Fibroblast of peridontal ligament (primary cell): ENCODE measurements at regions not wholly inside any gene's neighbourhood (a gene's known extent, or its start where the extent isn't known, plus 50 kb on each side); places are given as distances from the start of the nearest gene placed in this dataset.

Source experiments
- DNase-seq: peaks from one replicate; pipeline ENCODE4 v3.0.0-alpha.2; 2010; ENCODE audit errors: extremely low read depth

GRCh38 chr22:48701296-48702030 lies 1126.2 kb downstream of the BRD1 start:
- DNase-seq, result no peak

GRCh38 chr22:48700566-48701295 lies 1126.9 kb downstream of the BRD1 start:
- DNase-seq, result no peak

GRCh38 chr22:48700180-48700565 lies 1127.5 kb downstream of the BRD1 start:
- no peak for DNase-seq

GRCh38 chr22:48699511-48699910 lies 1128.2 kb downstream of the BRD1 start:
- no peak for DNase-seq

GRCh38 chr22:48698618-48699017 lies 1129.1 kb downstream of the BRD1 start:
- DNase-seq, result no peak

- DNase-seq, result no peak
Observed at GRCh38 chr22:48697694-48698276, 1129.9 kb downstream of the BRD1 start.

GRCh38 chr22:48697223-48697622 lies 1130.5 kb downstream of the BRD1 start:
- DNase-seq, result no peak

- DNase-seq, result no peak
Observed at GRCh38 chr22:48696371-48696770, 1131.3 kb downstream of the BRD1 start.

GRCh38 chr22:48695731-48696305 lies 1131.9 kb downstream of the BRD1 start:
- DNase-seq, result no peak

GRCh38 chr22:48695251-48695650 lies 1132.4 kb downstream of the BRD1 start:
- DNase-seq, result no peak

GRCh38 chr22:48694296-48694883 lies 1133.3 kb downstream of the BRD1 start:
- no peak for DNase-seq

- no peak for DNase-seq
Observed at GRCh38 chr22:48693377-48694135, 1134.1 kb downstream of the BRD1 start.

GRCh38 chr22:48692734-48693376 lies 1134.8 kb downstream of the BRD1 start:
- no peak for DNase-seq

- no peak for DNase-seq
Observed at GRCh38 chr22:48691431-48691851, 1136.2 kb downstream of the BRD1 start.

- no peak for DNase-seq
Observed at GRCh38 chr22:48690583-48691317, 1136.9 kb downstream of the BRD1 start.

- DNase-seq, result no peak
Observed at GRCh38 chr22:48689206-48689605, 1138.5 kb downstream of the BRD1 start.

GRCh38 chr22:48688366-48688765 lies 1139.3 kb downstream of the BRD1 start:
- no peak for DNase-seq

GRCh38 chr22:48687606-48688005 lies 1140.1 kb downstream of the BRD1 start:
- DNase-seq, result no peak

GRCh38 chr22:48686694-48687302 lies 1140.9 kb downstream of the BRD1 start:
- DNase-seq, result no peak

- no peak for DNase-seq
Observed at GRCh38 chr22:48685767-48686166, 1141.9 kb downstream of the BRD1 start.
